GM19395 (cell line): ENCODE measurements at regions not wholly inside any gene's neighbourhood (a gene's known extent, or its start where the extent isn't known, plus 50 kb on each side); places are given as distances from the start of the nearest gene placed in this dataset.
A peak's percentile ranks its signal among the peaks of the same experiment; 100 is the strongest.

Experiments used
- ATAC-seq: cut with Tn5 transposase; IDR thresholded peaks from one replicate; pipeline ENCODE4 v1.9.1; 2021; ENCODE audit warnings: mild to moderate bottlenecking, moderate library complexity; ENCODE audit not compliant: unreplicated experiment

DNA sequence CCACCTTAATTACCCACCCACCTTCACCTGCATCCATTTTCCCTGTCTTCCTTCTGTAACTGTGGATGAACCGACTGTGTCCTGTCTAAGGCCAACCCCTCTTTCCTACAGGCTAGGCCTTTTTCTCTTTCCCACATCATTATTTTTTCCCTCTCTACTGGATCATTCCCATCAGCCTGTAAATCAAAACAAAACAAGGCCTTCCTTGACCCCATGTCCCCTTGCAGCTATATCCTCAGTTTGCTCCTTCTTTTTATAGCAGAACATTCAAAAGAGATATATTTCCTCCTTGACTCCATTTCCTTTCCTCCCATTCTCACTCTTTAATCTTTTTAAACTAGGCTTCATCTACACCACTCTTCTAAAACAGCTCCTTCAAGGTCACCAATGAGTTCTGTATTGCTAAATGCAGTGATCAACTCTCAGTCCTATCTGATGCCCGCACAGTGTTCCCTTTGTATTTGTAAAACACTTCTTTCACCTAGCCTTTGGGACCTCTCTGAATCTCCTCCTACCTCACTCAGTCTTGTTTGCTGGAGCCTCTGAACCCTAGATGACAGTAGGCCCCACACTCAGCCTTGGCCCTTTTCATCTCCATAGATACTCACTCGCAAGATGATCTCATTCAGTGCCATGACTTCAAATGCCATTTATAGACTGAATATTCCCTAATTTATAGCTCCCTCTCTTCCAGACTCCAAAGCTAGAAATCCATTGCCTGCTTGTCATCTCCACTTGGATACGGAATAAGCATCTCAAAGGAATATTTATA is 55.7 kb downstream of the CXCR4 start:
- no peak for ATAC-seq

GRCh38 chr2:136060416-136060815 is 57.5 kb downstream of the CXCR4 start:
- no peak for ATAC-seq

DNA sequence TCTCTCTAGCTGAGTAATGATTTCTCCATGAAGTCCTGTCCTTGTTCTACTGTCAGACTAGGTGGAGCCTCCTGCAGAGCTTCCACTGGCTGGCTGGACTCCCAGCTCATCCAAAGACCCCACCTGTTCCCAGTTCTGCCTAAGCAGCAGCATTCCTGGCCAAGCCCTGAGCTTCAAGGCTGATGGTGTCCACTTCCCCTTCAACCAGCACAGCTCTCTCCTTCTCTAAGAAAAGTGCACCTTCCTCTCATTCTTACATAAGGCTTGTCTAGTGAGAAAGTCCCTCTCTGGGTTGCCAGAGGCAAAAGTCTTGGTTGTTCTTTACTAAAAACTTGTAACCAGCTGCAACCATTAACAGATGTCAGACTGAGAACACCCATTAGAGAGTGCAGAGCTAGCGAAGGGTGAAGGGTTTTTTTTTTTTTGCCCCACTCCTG is 58.9 kb downstream of the CXCR4 start:
- peak; percentile 63 for ATAC-seq

DNA sequence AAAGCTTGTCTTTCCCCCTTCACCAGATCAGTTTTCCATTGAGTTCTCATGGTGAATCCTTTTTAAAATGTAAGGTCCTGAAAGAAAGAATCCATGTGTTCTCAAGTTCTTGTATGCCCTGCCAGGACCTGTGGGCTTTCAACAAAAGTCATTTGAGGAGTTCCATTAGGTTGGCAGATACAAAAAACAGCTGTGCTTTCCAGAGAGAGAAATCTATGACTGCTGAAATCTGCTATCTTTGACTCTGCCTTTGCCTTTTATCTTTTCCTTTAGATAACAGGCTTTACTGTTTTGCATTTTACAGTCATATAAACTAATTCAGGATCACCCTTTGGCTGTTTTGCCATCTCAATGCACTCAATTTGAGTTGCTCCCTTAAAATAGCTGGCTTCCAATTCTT is 59.7 kb downstream of the CXCR4 start:
- no peak for ATAC-seq

DNA sequence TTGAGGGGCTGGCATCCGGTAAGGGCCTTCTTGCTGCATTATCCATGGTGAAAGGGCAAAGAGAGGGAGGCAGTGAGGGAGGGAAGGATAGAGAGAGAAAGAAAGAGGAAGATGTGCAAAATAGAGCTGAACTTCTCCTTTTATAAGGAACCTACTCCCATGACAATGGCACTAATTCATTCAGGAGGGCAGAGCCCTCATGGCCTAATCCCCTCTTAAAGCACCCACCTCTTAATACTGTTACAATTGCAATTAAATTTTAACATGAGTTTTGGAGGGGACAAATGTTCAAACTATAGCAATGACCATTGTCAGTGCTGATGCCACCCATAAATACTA is 60.2 kb downstream of the CXCR4 start:
- no peak for ATAC-seq

DNA sequence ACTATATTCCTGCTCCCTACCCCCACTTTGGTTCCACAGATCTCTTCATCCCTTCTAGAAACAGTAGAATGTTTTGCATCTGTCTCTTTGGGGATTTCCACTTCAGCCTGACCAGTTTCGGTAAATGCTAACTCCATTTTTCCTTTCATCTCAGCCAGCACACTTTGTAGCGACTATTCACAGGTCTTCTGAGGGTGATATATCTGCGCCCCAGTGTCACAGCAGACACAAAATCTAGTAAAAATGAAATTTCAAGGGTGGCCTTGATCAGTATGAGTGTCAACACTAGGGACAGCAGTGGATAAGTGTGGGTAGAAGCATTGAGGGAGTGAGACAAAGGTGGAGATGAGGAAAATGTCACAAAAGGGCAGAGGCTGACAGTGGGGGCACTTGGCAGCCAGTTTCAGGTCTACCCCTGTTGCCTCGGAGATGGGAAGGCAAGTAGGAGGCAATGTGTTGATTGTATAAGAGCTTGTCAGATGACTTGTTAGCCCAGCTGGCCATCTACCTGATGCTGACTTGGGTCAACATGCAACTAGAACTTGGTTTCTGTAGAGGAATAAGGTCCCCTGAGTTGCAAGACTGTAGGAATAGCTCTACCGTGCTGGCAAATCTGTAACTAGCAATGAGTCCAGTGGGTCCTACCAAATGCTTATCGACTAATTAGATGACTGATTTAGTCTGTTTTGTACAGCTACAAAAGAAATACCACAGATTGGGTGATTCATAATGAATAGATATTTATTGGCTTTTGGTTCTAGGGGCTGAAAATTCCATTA is 60.7 kb downstream of the CXCR4 start:
- peak; percentile 41 for ATAC-seq

DNA sequence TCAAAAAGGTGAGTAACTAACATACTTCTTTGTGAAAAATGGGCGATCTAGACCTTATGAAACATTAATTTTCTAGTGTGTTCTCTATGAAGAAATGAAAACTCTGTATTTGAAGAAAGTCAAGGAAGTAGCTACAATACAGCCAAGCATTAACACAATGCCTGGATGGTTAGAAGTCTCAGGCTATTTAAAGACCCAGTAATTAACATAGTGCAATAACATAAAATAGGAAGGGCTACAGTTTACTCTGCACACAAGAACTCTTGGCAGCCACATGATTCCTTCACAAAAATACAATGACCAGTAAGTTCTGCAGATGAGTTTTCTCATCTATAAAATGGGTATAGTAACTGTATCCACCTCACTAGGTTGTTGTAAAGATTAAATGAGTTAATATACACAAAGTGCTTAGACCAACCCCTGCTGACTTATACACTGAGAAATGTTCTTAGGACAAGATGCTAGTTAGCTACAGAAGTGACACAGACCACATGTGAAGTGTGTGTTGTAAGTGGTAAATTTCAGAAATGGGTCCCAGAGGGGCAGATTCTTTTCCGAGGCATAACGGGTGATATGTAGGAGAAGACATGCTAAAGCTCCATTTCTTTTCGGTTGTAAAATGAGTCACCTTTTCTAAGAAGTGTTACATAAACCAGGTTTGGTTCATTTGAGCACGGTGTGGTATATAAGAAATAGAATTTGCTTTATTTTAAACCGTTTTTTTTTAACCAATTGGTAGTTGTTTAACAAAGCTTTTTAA is 61.8 kb downstream of the CXCR4 start:
- ATAC-seq: peak; percentile 35

DNA sequence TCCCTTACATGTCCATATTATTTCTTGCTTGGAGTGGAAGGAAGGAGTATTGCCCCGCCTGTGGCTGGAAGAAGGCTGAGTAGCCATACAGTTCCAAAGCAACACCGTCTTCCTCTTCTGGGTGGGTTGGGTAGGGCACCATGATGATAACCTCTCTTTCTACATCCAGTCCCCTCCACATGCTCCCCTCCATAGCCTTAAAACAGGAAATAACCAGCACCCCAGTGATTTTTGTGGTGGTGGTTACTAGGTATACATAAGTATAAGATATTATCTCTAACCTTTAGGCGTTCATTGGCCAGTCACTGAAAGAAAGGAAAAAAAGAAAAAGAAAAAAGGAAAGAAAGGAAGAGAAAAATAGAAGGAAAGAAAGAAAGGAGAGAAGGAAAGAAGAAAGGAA is 63.1 kb downstream of the CXCR4 start:
- ATAC-seq: no peak

DNA sequence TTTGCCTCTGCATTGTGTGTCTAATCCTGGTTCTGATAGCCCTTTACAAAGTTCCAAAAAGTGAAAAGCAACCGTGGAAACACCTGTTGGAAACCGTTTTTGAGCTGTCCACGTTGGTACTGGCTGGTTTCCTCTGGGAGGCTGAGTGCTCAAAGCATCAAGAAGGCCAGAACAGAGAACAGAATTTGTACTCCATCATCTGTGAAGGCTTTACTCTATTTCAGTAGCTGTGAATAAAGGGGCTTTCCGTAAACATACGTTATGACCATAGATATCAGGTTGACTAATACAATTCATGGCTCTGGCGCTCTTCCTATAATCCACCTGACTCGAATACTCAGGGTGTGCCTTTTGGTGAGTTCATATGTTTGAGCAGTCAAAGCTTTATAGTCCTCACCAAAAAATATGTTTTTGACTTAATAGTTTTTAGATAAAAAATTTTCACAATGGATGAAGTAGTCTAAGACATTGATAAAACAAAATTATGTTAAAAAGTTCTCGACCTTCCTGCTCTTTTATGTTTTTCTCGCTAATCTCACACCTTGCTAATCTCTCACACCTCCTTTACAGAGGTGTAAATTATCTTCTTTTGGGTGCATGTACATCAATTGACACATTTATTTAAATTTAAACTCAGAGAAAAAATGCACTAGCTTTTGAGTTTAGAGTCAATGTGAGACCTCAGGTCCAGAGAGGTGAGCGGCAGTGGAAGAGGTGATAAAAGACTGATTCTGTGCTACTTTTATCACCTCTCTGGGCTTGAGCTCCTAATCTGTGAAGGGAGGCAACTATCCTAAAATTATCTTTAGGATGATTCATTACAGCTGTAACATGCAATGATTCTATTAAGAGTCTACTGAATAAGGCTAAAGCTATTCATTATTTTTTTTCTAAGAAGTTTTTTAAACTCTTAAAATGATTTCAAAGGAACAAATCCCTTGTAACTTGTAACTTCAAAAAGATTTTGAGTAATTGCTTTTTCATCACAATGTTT is 65.3 kb downstream of the CXCR4 start:
- ATAC-seq: peak; percentile 45

GRCh38 chr2:136051725-136052048 is 66.3 kb upstream of the DARS1 start:
- no peak for ATAC-seq

- ATAC-seq: peak; percentile 59
Measured at GRCh38 chr2:136051001-136051724, 65.7 kb upstream of the DARS1 start.

GRCh38 chr2:136049991-136050920 is 64.8 kb upstream of the DARS1 start:
- no peak for ATAC-seq

- ATAC-seq: no peak
Measured at GRCh38 chr2:136049011-136049742, 63.8 kb upstream of the DARS1 start.

- no peak for ATAC-seq
Measured at GRCh38 chr2:136045835-136046570, 60.6 kb upstream of the DARS1 start.

DNA sequence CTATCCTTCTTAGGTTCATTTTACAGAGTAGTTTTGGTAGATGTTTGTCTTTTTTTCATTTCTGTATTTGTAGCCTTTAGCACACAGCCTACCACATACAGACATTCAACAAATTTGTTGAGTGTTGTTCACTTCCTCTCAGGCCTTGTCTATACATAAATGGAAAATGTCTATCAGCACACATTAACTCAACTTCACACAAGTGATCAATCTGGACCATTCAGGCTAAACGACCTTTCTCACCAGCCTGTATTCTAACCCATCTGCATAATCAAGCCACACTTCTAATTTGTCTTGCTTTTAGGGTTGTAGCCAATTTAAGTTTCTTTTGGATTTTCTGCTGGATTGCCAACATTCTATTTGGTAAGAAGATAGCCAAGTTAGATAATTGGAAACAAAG is 59.9 kb upstream of the DARS1 start:
- ATAC-seq: no peak
